ENCODE measurements at regions not wholly inside any gene's neighbourhood (a gene's known extent, or its start where the extent isn't known, plus 50 kb on each side); places are given as distances from the start of the nearest gene placed in this dataset.

DNA sequence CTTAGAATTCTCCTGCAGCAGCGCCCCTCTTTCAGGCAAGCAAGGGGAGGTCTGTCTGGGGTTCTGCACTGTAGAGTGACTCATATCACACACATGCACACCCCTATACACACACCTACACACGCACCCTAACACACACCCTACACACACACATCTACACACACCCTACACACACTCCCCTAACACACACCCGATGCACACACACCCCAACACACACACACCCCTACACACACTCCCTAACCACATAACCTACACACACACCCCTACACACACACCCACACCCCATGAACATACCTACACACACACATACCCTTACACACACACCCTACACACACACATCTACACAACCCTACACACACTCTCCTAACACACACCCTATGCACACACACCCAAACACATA, 493.2 kb downstream of the IRS2 start:
- Histone ChIP-seq H3K4me3 (no peak overlapping the region), H3K36me3 (replicated peaks in 1 of 2; ENCODE audit: insufficient read depth in 1 of 2, low read depth in 2 of 2) (no peaks in the 10 kb centered on the region), H3K9me3 (peaks cover 0 to 11% (median 0%) of the 10 kb centered on the region in 3 donors), H3K27ac (no peak overlapping the region), H3K4me1 (no peaks in the 10 kb centered on the region), H3K27me3 (no peaks in the 10 kb centered on the region)
- DNase-seq = no peak
- no peak for ATAC-seq
- WGBS, 2 donors = 76 to 82% methylated on average over 3 of the region's 3 CpGs
- TF ChIP-seq POLR2A (IDR thresholded peaks at IDR 0.05) = no peak
- TF ChIP-seq, protein P1, sequence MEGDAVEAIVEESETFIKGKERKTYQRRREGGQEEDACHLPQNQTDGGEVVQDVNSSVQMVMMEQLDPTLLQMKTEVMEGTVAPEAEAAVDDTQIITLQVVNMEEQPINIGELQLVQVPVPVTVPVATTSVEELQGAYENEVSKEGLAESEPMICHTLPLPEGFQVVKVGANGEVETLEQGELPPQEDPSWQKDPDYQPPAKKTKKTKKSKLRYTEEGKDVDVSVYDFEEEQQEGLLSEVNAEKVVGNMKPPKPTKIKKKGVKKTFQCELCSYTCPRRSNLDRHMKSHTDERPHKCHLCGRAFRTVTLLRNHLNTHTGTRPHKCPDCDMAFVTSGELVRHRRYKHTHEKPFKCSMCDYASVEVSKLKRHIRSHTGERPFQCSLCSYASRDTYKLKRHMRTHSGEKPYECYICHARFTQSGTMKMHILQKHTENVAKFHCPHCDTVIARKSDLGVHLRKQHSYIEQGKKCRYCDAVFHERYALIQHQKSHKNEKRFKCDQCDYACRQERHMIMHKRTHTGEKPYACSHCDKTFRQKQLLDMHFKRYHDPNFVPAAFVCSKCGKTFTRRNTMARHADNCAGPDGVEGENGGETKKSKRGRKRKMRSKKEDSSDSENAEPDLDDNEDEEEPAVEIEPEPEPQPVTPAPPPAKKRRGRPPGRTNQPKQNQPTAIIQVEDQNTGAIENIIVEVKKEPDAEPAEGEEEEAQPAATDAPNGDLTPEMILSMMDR (IDR thresholded peaks at IDR 0.05) = no peak
- intact Hi-C loops (cut with DNase I) = no loop called here

DNA sequence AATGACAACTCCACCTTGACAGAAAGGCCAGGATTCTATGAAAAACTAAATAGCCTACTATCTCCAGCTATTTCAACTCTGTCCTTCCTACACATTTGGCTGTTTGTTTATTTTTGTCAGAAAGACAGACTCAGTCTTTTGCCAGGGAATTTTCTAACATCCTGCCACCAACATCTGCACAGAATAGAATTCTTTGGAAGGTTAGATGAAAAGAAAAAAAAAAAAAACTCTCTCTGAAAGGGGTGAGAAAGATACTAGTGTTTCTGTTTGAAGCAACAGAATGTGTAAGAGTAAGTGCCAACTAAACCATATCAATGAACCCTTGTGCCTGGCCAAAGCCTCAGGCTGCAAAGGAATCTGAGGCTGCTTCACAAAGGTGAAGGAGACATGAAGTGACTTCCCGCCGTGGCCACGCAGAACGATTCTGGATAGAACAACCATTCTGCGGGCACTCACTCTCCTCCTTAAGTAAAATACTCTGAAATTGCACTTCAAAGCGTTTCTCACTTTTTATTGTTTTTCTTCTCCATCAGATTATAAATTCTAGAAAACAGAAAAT, 498.2 kb downstream of the IRS2 start:
- H3K4me3 ChIP-seq = no peak overlapping the region
- H3K27me3 ChIP-seq = no peaks in the 10 kb centered on the region
- no peaks in the 10 kb centered on the region for H3K4me1 ChIP-seq
- H3K9me3 ChIP-seq = no peaks in the 10 kb centered on the region
- no peaks in the 10 kb centered on the region for H3K36me3 ChIP-seq (replicated peaks in 1 of 2; ENCODE audit: insufficient read depth in 1 of 2, low read depth in 2 of 2)
- H3K27ac ChIP-seq = no peak overlapping the region
- WGBS, 2 donors = 83 to 84% methylated on average over 6 of the region's 6 CpGs
- ATAC-seq (no peak), DNase-seq (no peak)
- TF ChIP-seq, protein P1 (IDR thresholded peaks at IDR 0.05) = no peak
- TF ChIP-seq POLR2A (IDR thresholded peaks at IDR 0.05) = no peak
- intact Hi-C loops (cut with DNase I) = no loop called here

DNA sequence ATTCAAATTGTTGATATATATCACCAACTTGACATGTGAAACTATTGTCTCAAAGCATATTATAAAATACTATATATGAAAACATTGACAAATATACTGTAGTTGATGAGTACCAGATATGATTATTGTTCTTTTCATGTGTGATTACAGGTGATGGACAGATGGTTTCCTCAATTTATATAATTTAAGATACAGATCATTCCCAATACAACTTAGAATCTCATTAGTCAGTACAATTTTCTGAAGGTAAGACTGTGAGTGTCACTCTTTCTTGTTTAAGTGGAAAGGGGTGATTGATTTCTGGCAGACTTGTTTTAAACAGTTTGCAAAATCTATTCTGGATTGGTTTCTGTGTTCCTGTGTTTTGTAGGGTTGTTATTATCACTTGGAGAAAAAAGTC, 498.8 kb downstream of the IRS2 start:
- Histone ChIP-seq H3K36me3 (replicated peaks in 1 of 2; ENCODE audit: insufficient read depth in 1 of 2, low read depth in 2 of 2) (no peaks in the 10 kb centered on the region), H3K4me3 (no peak overlapping the region), H3K4me1 (no peaks in the 10 kb centered on the region), H3K27ac (no peak overlapping the region), H3K9me3 (no peaks in the 10 kb centered on the region), H3K27me3 (no peaks in the 10 kb centered on the region)
- TF ChIP-seq POLR2A (IDR thresholded peaks at IDR 0.05) = no peak
- TF ChIP-seq, protein P1 (IDR thresholded peaks at IDR 0.05) = no peak
- intact Hi-C loops (cut with DNase I) = no loop called here
- no peak for ATAC-seq
- no peak for DNase-seq

DNA sequence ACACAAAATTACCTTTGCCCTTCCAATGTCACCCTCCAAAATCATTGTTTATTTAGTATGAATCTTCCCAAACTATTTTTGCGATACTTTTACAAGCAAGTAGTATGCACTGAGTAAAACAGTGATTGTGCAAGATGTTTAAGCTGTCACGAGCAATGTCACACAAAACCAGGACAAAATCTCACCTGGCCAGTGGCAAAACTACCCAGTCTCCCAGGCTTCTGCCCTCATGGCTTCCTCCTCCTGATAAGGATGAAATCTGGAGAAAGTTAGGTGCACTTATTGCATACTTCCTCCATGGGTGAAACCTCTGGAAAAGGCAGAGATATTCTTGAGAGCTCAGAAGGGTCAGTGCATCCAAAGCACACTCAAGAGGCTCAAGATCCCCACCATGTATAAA, 500.8 kb downstream of the IRS2 start:
- H3K9me3 ChIP-seq = no peaks in the 10 kb centered on the region
- H3K36me3 ChIP-seq (replicated peaks in 1 of 2; ENCODE audit: insufficient read depth in 1 of 2, low read depth in 2 of 2) = no peaks in the 10 kb centered on the region
- no peak for DNase-seq
- no peak overlapping the region for H3K27ac ChIP-seq
- no peak for ATAC-seq
- intact Hi-C loops (cut with DNase I) = no loop called here
- TF ChIP-seq POLR2A (IDR thresholded peaks at IDR 0.05) = no peak
- TF ChIP-seq, protein P1 (IDR thresholded peaks at IDR 0.05) = no peak
- WGBS, 2 donors = 79 to 82% methylated on average over 2 of the region's 2 CpGs
- no peak overlapping the region for H3K4me3 ChIP-seq
- no peaks in the 10 kb centered on the region for H3K27me3 ChIP-seq
- no peaks in the 10 kb centered on the region for H3K4me1 ChIP-seq

DNA sequence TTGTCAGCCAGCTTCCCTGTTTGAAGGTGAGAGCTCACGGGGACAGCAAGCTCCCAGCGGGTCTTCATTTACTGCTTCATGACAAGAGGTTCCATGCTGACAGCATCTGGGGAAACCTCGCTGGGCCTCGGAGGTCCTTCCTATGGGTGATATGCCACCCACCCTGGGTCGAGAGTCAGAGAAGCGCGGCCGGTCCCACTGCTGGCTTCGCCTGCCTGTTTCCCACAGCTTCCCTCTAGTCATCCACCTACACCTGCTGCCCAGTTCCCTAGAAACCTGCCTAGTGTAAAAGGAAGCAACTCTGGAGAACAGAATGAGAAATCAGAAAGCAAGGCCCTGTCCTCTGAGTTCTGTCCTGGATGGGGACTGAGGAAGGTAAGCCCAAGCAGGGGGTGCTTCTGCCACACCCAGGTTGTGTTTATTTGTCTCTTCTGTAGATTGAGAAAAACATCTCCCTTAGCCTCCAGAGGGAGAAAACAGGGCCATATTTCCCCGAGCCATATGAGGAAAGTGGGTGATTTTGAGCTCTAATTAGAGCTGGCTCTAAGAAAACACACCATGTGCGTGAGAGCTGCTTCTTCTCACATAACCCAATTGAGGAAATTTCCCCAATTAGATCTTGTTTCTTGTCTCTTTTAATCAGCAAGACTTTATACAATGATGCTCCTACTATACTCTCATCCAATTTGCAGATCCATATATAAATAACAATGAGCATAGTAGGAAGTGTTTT, 504.3 kb downstream of the IRS2 start:
- WGBS, 2 donors = 77 to 82% methylated on average over 11 of the region's 11 CpGs
- H3K27me3 ChIP-seq = no peaks in the 10 kb centered on the region
- no peak overlapping the region for H3K27ac ChIP-seq
- H3K4me3 ChIP-seq = no peak overlapping the region
- DNase-seq (no peak), ATAC-seq (no peak)
- no peaks in the 10 kb centered on the region for H3K4me1 ChIP-seq
- H3K36me3 ChIP-seq (replicated peaks in 1 of 2; ENCODE audit: insufficient read depth in 1 of 2, low read depth in 2 of 2) = no peaks in the 10 kb centered on the region
- no peaks in the 10 kb centered on the region for H3K9me3 ChIP-seq
- intact Hi-C loops (cut with DNase I) = no loop called here
- TF ChIP-seq, protein P1 (IDR thresholded peaks at IDR 0.05) = no peak
- no peak for TF ChIP-seq POLR2A (IDR thresholded peaks at IDR 0.05)
